SK-N-MC (cell line): ENCODE measurements at regions not wholly inside any gene's neighbourhood (a gene's known extent, or its start where the extent isn't known, plus 50 kb on each side); places are given as distances from the start of the nearest gene placed in this dataset.

Experiments
- DNase-seq: peaks from one replicate; pipeline ENCODE4 v3.0.0-alpha.2; 2011; ENCODE audit warnings: low read depth, low spot score
- H3K27ac ChIP-seq: fragments of 200-600 bp; sonication (generic); 2 replicates; pipeline ENCODE4 v1.5.1; 2016; ENCODE audit warnings: mixed run types
- H3K36me3 ChIP-seq: fragments of 200-600 bp; sonication (generic); 2 replicates; pipeline ENCODE4 v1.6.1; 2017; ENCODE audit warnings: antibody characterized with exemption, low read length, mixed read lengths; ENCODE audit not compliant: insufficient read depth
- H3K4me3 ChIP-seq: fragments of 200-600 bp; sonication (generic); 2 replicates; pipeline ENCODE4 v1.5.1; 2016
- H3K9ac ChIP-seq: fragments of 200-600 bp; sonication (generic); 2 replicates; pipeline ENCODE4 v1.8.0; 2017; ENCODE audit warnings: mixed run types, mixed read lengths; ENCODE audit not compliant: insufficient read length
- H3K9me3 ChIP-seq: fragments of 200-600 bp; sonication (generic); 2 replicates; pipeline ENCODE4 v1.6.1; 2017; ENCODE audit warnings: low read depth, mild to moderate bottlenecking, antibody characterized with exemption, low read length, moderate library complexity, mixed read lengths
- EZH2 ChIP-seq: fragments of 200-600 bp; sonication (generic); IDR thresholded peaks from one replicate; pipeline ENCODE4 v1.6.1; 2017; ENCODE audit warnings: antibody characterized with exemption
- FOXP2 ChIP-seq: optimal IDR thresholded peaks from 2 replicates; pipeline ENCODE3; 2011; ENCODE audit warnings: mild to moderate bottlenecking, moderate library complexity; ENCODE audit not compliant: insufficient read depth; ENCODE audit errors: extremely low read length, control extremely low read depth
- POLR2AphosphoS5 ChIP-seq: IDR thresholded peaks from 2 replicates; pipeline ENCODE4 v1.6.1; 2012; ENCODE audit warnings: mild to moderate bottlenecking, low read depth, low read length, borderline replicate concordance

GRCh38 chr1:115181231-115181630, 91.9 kb upstream of the TSPAN2 start:
- no peak overlapping the region for H3K9ac ChIP-seq
- H3K36me3 ChIP-seq: no peaks in the 10 kb centered on the region
- no peak overlapping the region for H3K4me3 ChIP-seq
- no peaks in the 10 kb centered on the region for H3K9me3 ChIP-seq
- no peak overlapping the region for H3K27ac ChIP-seq
- DNase-seq: no peak
- TF ChIP-seq POLR2AphosphoS5: no peak
- TF ChIP-seq EZH2: no peak
- TF ChIP-seq FOXP2: no peak

- Histone ChIP-seq H3K4me3 (no peak overlapping the region), H3K9me3 (no peaks in the 10 kb centered on the region), H3K36me3 (no peaks in the 10 kb centered on the region), H3K27ac (no peak overlapping the region), H3K9ac (no peak overlapping the region)
- no peak for DNase-seq
- TF ChIP-seq FOXP2: no peak
- no peak for TF ChIP-seq POLR2AphosphoS5
- no peak for TF ChIP-seq EZH2
These were observed 90.2 kb upstream of the TSPAN2 start for GRCh38 chr1:115179397-115180079.

- no peak overlapping the region for H3K9ac ChIP-seq
- no peaks in the 10 kb centered on the region for H3K36me3 ChIP-seq
- H3K9me3 ChIP-seq: no peaks in the 10 kb centered on the region
- no peak for DNase-seq
- H3K27ac ChIP-seq: no peak overlapping the region
- TF ChIP-seq FOXP2: no peak
- TF ChIP-seq EZH2: no peak
- no peak overlapping the region for H3K4me3 ChIP-seq
These were observed 86.9 kb upstream of the TSPAN2 start for GRCh38 chr1:115176189-115176588.

DNA sequence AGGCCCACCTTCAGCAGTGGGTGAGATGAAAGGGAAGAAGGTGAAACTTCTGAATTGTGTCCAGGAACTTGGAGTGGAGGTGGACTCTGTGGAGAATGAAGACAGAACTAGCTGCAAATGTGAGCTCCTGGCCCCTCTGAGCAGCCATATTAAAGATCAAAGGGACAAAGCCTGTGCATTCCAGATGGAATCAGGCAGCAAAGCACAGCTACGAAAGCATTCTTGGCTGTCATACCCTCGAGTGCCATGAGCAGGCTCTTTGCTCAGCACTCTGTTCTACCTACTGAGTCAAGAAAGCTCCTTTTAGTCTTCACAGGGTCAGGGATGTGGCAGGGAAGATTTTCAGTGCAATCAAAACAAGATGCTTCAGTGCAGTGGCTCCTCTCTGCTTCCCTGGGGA, 86.3 kb upstream of the TSPAN2 start:
- DNase-seq: no peak
- no peak overlapping the region for H3K9ac ChIP-seq
- no peak overlapping the region for H3K27ac ChIP-seq
- no peaks in the 10 kb centered on the region for H3K36me3 ChIP-seq
- no peak overlapping the region for H3K4me3 ChIP-seq
- TF ChIP-seq FOXP2: no peak
- no peak for TF ChIP-seq EZH2
- no peak for TF ChIP-seq POLR2AphosphoS5
- no peaks in the 10 kb centered on the region for H3K9me3 ChIP-seq

DNA sequence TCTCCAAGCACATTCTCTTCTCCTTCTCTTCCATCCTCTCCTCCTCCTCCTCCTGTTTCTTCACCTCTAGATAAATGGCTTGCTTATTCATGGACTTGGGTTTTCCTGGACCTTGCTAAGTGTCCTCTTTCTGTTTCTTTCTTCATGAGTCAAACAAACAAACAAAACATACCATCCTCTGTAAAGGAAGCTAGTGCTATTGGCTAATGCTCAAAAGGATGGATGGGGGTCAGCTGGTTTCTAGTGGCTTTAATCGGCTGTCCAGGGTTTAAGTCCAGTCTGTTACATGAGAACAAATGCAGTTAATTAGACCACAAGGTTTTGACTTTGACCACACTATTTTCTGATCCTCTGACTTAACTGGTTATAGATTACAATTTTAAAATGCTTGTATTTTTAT, 83.8 kb upstream of the TSPAN2 start:
- DNase-seq: no peak
- Histone ChIP-seq H3K27ac (no peak overlapping the region), H3K4me3 (no peak overlapping the region), H3K36me3 (no peaks in the 10 kb centered on the region), H3K9ac (no peak overlapping the region), H3K9me3 (no peaks in the 10 kb centered on the region)
- no peak for TF ChIP-seq EZH2
- TF ChIP-seq POLR2AphosphoS5: no peak
- TF ChIP-seq FOXP2: no peak

- DNase-seq: no peak
- no peak for TF ChIP-seq POLR2AphosphoS5
- no peak for TF ChIP-seq EZH2
- no peak for TF ChIP-seq FOXP2
- Histone ChIP-seq H3K9ac (no peak overlapping the region), H3K4me3 (no peak overlapping the region), H3K9me3 (no peaks in the 10 kb centered on the region), H3K36me3 (no peaks in the 10 kb centered on the region), H3K27ac (no peak overlapping the region)
These were observed 83.0 kb upstream of the TSPAN2 start for GRCh38 chr1:115172270-115172669.

DNA sequence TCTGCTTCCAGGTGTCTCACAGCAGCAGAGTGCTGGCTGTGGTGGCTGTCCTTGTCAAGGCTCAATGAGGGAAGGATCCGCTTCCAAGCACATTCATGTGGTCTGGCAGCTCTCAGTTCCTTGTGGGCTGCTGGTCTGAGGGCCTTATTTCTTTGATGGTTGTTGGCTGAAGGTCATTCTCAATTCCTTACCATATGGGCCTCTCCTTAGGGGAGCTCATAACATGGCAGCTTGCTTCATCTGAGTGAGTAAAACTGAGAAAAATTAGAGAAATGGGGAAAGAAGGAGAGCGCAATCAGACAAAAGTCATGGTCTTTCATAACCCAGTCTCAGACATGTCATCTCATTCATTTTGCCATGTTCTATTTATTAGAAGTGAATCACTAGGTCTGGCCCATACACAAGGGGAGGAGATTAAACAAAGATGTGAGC, 81.7 kb upstream of the TSPAN2 start:
- Histone ChIP-seq H3K9me3 (no peaks in the 10 kb centered on the region), H3K9ac (no peak overlapping the region), H3K27ac (no peak overlapping the region), H3K36me3 (no peaks in the 10 kb centered on the region), H3K4me3 (no peak overlapping the region)
- TF ChIP-seq POLR2AphosphoS5 (no peak), FOXP2 (no peak)
- DNase-seq: no peak

GRCh38 chr1:115170377-115170776, 81.1 kb upstream of the TSPAN2 start:
- Histone ChIP-seq H3K27ac (no peak overlapping the region), H3K9ac (no peak overlapping the region)
- DNase-seq: no peak

DNA sequence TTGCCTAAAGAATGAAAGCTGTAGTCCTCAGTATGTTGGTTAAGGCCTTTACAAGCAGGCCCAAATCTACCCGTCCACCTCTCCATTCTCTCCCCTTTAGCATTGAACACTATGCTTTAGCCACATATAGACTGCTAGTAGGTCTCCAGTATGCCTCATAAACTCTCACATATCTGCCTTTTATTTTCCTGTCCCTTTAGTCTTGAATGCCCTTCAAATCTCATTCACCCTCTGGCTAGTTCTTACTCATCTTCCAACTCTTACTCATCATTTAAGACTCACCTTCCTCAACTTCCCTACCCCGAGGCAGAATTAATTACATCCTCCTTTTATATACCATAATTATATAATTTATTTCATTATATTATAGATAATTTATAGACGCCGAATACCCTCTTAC, 78.7 kb upstream of the TSPAN2 start:
- no peak overlapping the region for H3K4me3 ChIP-seq
- no peak overlapping the region for H3K9ac ChIP-seq
- H3K9me3 ChIP-seq: no peaks in the 10 kb centered on the region
- no peak for DNase-seq
- no peak overlapping the region for H3K27ac ChIP-seq
- no peaks in the 10 kb centered on the region for H3K36me3 ChIP-seq
- TF ChIP-seq EZH2 (no peak), POLR2AphosphoS5 (no peak), FOXP2 (no peak)

More at GRCh38 chr1:115170377-115170776, 81.1 kb upstream of the TSPAN2 start:
- Histone ChIP-seq H3K36me3 (no peaks in the 10 kb centered on the region), H3K4me3 (no peak overlapping the region), H3K9me3 (no peaks in the 10 kb centered on the region)
- TF ChIP-seq EZH2 (no peak), FOXP2 (no peak), POLR2AphosphoS5 (no peak)
